Tibial artery (tissue), 4 donors: ENCODE measurements at regions not wholly inside any gene's neighbourhood (a gene's known extent, or its start where the extent isn't known, plus 50 kb on each side); places are given as distances from the start of the nearest gene placed in this dataset.

Experiments used
- DNase-seq, 2 donors: peaks; one replicate each; pipeline ENCODE4 v3.0.0-alpha.2; 2019
- H3K27ac ChIP-seq, 2 donors: fragments of 200-600 bp; sonication (generic) in 1 of 2; 1 replicate in 1 of 2; 2 replicates in 1 of 2; pipeline ENCODE4 v1.5.1; 2018 to 2019; ENCODE audit warnings: mild to moderate bottlenecking in 1 of 2
- H3K27me3 ChIP-seq, 2 donors: fragments of 200-600 bp; sonication (generic) in 1 of 2; one replicate each; pipeline versions ENCODE4 v1.5.1 to v1.6.0; 2016 to 2019
- H3K36me3 ChIP-seq, 3 donors: fragments of 200-600 bp; sonication (generic) in 2 of 3; one replicate each; pipeline ENCODE4 v1.5.1; 2016 to 2019; ENCODE audit warnings: mild to moderate bottlenecking in 2 of 3
- H3K4me1 ChIP-seq, 4 donors: fragments of 200-600 bp; sonication (generic) in 2 of 4; 1 replicate in 3 of 4; 2 replicates in 1 of 4; pipeline ENCODE4 v1.5.1; 2016 to 2019
- H3K4me3 ChIP-seq, 2 donors: fragments of 200-600 bp; sonication (generic) in 1 of 2; 1 replicate in 1 of 2; 2 replicates in 1 of 2; pipeline ENCODE4 v1.5.1; 2018 to 2019; ENCODE audit warnings: mild to moderate bottlenecking in 2 of 2
- H3K9me3 ChIP-seq, 3 donors: fragments of 200-600 bp; sonication (generic) in 1 of 3; one replicate each; pipeline ENCODE4 v1.5.1; 2016 to 2019
- CTCF ChIP-seq, 2 experiments: fragments of 200-600 bp in 1 of 2; fragments of 450-650 bp in 1 of 2; IDR thresholded peaks; one replicate each; pipeline ENCODE4 v1.5.1; 2017 to 2019; ENCODE audit warnings: antibody characterized with exemption in 2 of 2, mild to moderate bottlenecking in 1 of 2, moderate library complexity in 1 of 2
- intact Hi-C: fragments of 100-400 bp; cut with DNase I; formaldehyde crosslinking; loops from one replicate; pipeline ENCODE4 v1.15.0; 2023; ENCODE audit warnings: low total_unique reads

- Histone ChIP-seq H3K27me3 (peaks cover 0 to 14% of the 10 kb centered on the region in 2 donors), H3K9me3 (no peaks in the 10 kb centered on the region), H3K36me3 (no peaks in the 10 kb centered on the region), H3K27ac (no peak overlapping the region), H3K4me1 (no peaks in the 10 kb centered on the region), H3K4me3 (no peak overlapping the region)
- no peak for DNase-seq
- no peak for TF ChIP-seq CTCF (IDR thresholded peaks at IDR 0.05)
- intact Hi-C loops: no loop called here
Observed at GRCh38 chr2:235114286-235114685, 162.5 kb downstream of the SH3BP4 start.

DNA sequence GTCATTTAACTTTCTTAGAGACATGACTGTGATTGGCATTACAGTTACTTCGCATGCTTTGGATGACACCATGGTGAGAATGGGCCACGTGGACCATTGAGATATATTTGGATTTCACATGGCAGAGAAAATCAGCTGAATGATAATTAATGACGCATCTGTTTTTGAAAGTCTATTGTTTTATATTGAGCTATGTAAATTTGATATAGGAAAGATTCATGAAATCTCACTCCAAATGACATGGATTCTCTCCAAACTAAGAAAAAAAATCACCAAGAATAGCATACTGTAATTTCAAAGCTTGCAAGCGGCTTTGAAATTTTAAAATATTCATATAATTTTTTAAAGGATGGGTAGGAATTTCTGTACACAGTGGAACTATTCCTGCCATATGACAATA is 163.7 kb downstream of the SH3BP4 start:
- Histone ChIP-seq H3K36me3 (no peaks in the 10 kb centered on the region), H3K9me3 (no peaks in the 10 kb centered on the region), H3K4me3 (no peak overlapping the region), H3K27me3 (peaks cover 0 to 14% of the 10 kb centered on the region in 2 donors), H3K27ac (no peak overlapping the region), H3K4me1 (no peaks in the 10 kb centered on the region)
- no peak for TF ChIP-seq CTCF (IDR thresholded peaks at IDR 0.05)
- intact Hi-C loops: no loop called here
- no peak for DNase-seq

DNA sequence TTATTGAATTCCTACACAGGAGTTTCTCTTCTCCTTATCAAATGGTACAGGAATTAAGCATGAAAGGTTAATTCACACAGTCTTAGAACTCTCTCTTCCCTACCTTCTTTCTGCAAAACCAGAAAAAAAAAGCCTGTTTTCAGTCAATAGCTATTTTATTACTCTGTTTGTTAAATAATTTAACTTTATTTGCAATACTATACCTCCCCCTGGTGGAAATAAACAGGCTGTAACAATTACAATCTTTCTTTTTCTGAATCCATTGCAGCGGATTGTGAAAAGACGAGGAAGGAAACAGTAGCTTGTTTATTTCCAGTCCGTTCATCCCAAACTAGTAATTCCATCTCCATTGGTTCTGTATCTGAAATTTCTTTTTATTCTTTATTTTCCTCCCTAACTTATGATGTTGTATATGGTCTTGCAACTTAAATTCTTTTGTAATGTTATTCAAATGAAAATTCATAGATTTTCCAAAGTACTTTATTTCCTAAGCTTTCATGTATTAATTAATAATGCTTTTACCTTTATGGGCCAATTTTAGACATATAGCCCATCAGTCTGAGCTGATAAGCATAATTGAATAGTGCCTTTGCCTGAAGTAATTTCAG is 165.2 kb downstream of the SH3BP4 start:
- H3K4me1 ChIP-seq: no peaks in the 10 kb centered on the region
- peaks cover 0 to 14% of the 10 kb centered on the region in 2 donors for H3K27me3 ChIP-seq
- no peak overlapping the region for H3K27ac ChIP-seq
- no peaks in the 10 kb centered on the region for H3K36me3 ChIP-seq
- no peak overlapping the region for H3K4me3 ChIP-seq
- no peak for DNase-seq
- no peaks in the 10 kb centered on the region for H3K9me3 ChIP-seq
- intact Hi-C loops: no loop called here
- peak; percentile 62 to 77 for TF ChIP-seq CTCF (IDR thresholded peaks at IDR 0.05)

- intact Hi-C loops: loop anchor here (10.0 kb wide), 1 partner anchor 842 kb away; no protein-coding TSS in a partner anchor
- no peaks in the 10 kb centered on the region for H3K36me3 ChIP-seq
Observed at GRCh38 chr2:235126768-235127167, 175.0 kb downstream of the SH3BP4 start.

DNA sequence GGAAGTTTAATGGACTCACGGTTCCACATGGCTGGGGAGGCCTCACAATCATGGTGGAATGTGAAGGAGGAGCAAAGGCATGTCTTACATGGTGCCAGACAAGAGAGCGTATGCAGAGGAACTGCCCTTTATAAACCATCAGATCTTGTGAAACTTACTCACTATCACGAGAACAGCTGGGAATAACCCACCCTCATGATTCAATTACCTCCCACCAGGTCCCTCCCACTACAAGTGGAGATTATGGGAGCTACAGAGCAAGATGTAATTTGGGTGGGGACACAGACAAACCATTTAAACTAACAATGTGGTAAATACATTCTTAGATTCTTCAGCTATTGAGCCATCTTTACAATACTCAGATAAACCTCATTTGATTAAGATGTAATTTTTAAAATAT is 176.1 kb downstream of the SH3BP4 start:
- intact Hi-C loops: loop anchor here (10.0 kb wide), 1 partner anchor 843 kb away; no protein-coding TSS in a partner anchor

More at GRCh38 chr2:235126768-235127167, 175.0 kb downstream of the SH3BP4 start:
- H3K4me3 ChIP-seq: no peak overlapping the region
- no peak for DNase-seq
- H3K27me3 ChIP-seq: peaks cover 0 to 11% of the 10 kb centered on the region in 2 donors
- no peaks in the 10 kb centered on the region for H3K4me1 ChIP-seq
- H3K27ac ChIP-seq: no peak overlapping the region
- TF ChIP-seq CTCF (IDR thresholded peaks at IDR 0.05): no peak
- no peaks in the 10 kb centered on the region for H3K9me3 ChIP-seq

More for the DNA sequence above, 176.1 kb downstream of the SH3BP4 start:
- no peak for TF ChIP-seq CTCF (IDR thresholded peaks at IDR 0.05)
- DNase-seq: no peak
- Histone ChIP-seq H3K36me3 (no peaks in the 10 kb centered on the region), H3K4me1 (no peaks in the 10 kb centered on the region), H3K27ac (no peak overlapping the region), H3K27me3 (peaks cover 0 to 14% of the 10 kb centered on the region in 2 donors), H3K9me3 (no peaks in the 10 kb centered on the region), H3K4me3 (no peak overlapping the region)
